WTC11 (cell line): ENCODE measurements at regions not wholly inside any gene's neighbourhood (a gene's known extent, or its start where the extent isn't known, plus 50 kb on each side); places are given as distances from the start of the nearest gene placed in this dataset.

Experiments used
- ATAC-seq: fragments of 200-7000 bp; cut with Tn5 transposase; 2 replicates; pipeline ENCODE4 v1.10.0; 2021; ENCODE audit warnings: mild to moderate bottlenecking, moderate library complexity
- CTCF ChIA-PET: fragments of 300-600 bp; sonication (Branson Sonifier 250); formaldehyde crosslinking; loops from one replicate; lab custom pipeline; 2021; ENCODE audit warnings: antibody characterized with exemption; lab: Charles Lee
- POLR2A ChIA-PET: fragments of 350-600 bp; sonication (Branson Sonifier 250); formaldehyde crosslinking; loops from one replicate; lab custom pipeline; 2021; ENCODE audit warnings: antibody characterized with exemption; lab: Charles Lee
- DNase-seq: peaks from one replicate; pipeline ENCODE4 v3.0.0; 2021; ENCODE audit warnings: low spot score
- H3K27ac Mint-ChIP-seq: 2 replicates; pipeline ENCODE4 v1.8.0; 2021; ENCODE audit warnings: mixed read lengths
- H3K27me3 Mint-ChIP-seq: 2 replicates; pipeline ENCODE4 v1.8.0; 2021; ENCODE audit warnings: low read depth, mild to moderate bottlenecking, moderate library complexity, mixed read lengths
- H3K36me3 Mint-ChIP-seq: 2 replicates; pipeline ENCODE4 v1.8.0; 2021; ENCODE audit warnings: mixed read lengths
- H3K4me1 Mint-ChIP-seq: 2 replicates; pipeline ENCODE4 v1.8.0; 2022; ENCODE audit warnings: mixed read lengths
- H3K4me3 Mint-ChIP-seq: 2 replicates; pipeline ENCODE4 v1.8.0; 2021; ENCODE audit warnings: mild to moderate bottlenecking, moderate library complexity, mixed read lengths
- H3K9me3 Mint-ChIP-seq: 2 replicates; pipeline ENCODE4 v1.8.0; 2021; ENCODE audit warnings: mixed read lengths
- ARID4B ChIP-seq: sonication (generic); formaldehyde crosslinking; IDR thresholded peaks from 2 replicates; pipeline ENCODE4 v1.8.0; 2023; ENCODE audit warnings: missing genetic modification reagents, mild to moderate bottlenecking, borderline replicate concordance
- CBFB ChIP-seq: sonication (generic); formaldehyde crosslinking; IDR thresholded peaks from 2 replicates; pipeline ENCODE4 v1.8.1; 2022; ENCODE audit warnings: mild to moderate bottlenecking, low read depth, missing genetic modification reagents
- CREM ChIP-seq: sonication (generic); formaldehyde crosslinking; IDR thresholded peaks from 2 replicates; pipeline ENCODE4 v1.8.1; 2022; ENCODE audit warnings: mild to moderate bottlenecking, missing genetic modification reagents, moderate library complexity
- CTCF ChIP-seq: fragments of 200-600 bp; IDR thresholded peaks from 2 replicates; pipeline ENCODE4 v1.8.0; 2022; ENCODE audit warnings: antibody characterized with exemption
- FOXP4 ChIP-seq: sonication (generic); formaldehyde crosslinking; IDR thresholded peaks from 2 replicates; pipeline ENCODE4 v1.8.0; 2022; ENCODE audit warnings: mild to moderate bottlenecking, missing genetic modification reagents
- NFYB ChIP-seq: sonication (generic); formaldehyde crosslinking; conservative IDR thresholded peaks from 2 replicates; pipeline ENCODE4 v1.8.0; 2022; ENCODE audit warnings: low read depth, missing genetic modification reagents
- SMAD4 ChIP-seq: sonication (generic); formaldehyde crosslinking; IDR thresholded peaks from 2 replicates; pipeline ENCODE4 v1.8.0; 2022; ENCODE audit warnings: mild to moderate bottlenecking, missing genetic modification reagents
- ZMAT4 ChIP-seq: fragments of 250-450 bp; sonication (Bioruptor Pico); IDR thresholded peaks from 2 replicates; pipeline ENCODE4 v1.9.0; 2021; ENCODE audit warnings: mild to moderate bottlenecking
- ZSCAN18 ChIP-seq: fragments of 250-450 bp; sonication (Bioruptor Pico); IDR thresholded peaks from 2 replicates; pipeline ENCODE4 v2.1.2; 2022; ENCODE audit warnings: mild to moderate bottlenecking, moderate library complexity
- TF ChIP-seq, protein P1 (sequence below): sonication (generic); formaldehyde crosslinking; conservative IDR thresholded peaks from 2 replicates; pipeline ENCODE4 v1.8.1; 2022; ENCODE audit warnings: mild to moderate bottlenecking, missing genetic modification reagents
- TF ChIP-seq, protein P2 (sequence below): fragments of 250-450 bp; sonication (Bioruptor Pico); IDR thresholded peaks from 2 replicates; pipeline ENCODE4 v1.9.0; 2021; ENCODE audit warnings: moderate library complexity, mild to moderate bottlenecking, inconsistent platforms, borderline replicate concordance

DNA sequence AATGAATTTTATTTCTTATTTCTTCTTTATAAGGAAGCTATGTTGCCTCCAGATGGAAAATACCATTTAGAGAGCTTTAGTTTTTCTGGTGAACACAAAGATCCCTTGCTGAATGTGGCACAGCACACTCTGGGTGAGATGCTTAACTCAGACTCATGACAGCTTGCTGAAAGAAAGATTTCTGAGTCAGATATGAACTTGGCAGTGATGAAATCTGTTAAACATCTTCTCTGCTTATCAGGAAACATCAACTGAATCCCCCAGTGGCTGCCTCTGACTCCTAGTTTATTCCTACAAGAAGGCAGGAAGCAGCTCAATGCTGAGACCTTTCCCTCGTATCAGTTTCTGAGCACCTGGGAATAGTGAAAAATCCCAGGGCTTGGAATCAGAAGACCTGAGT lies 162.8 kb downstream of the OSR1 start (continued):
- TF ChIP-seq, protein P1, sequence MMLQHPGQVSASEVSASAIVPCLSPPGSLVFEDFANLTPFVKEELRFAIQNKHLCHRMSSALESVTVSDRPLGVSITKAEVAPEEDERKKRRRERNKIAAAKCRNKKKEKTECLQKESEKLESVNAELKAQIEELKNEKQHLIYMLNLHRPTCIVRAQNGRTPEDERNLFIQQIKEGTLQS (CRISPR knock-in tag), result no peak
- TF ChIP-seq, all 79 proteins: peak for 0

- TF ChIP-seq FOXP4 (CRISPR knock-in tag), result no peak
- no peak for TF ChIP-seq NFYB (CRISPR knock-in tag)
- TF ChIP-seq SMAD4 (CRISPR knock-in tag), result no peak
- TF ChIP-seq CBFB, result no peak
- TF ChIP-seq ZMAT4 (CRISPR knock-in tag), result no peak
- H3K4me3 Mint-ChIP-seq, result no peak overlapping the region
- DNase-seq (no peak), ATAC-seq (no peak)
- H3K9me3 Mint-ChIP-seq, result peaks cover 4% of the 10 kb centered on the region; the same call in 1 of the 2 replicates
- no peaks in the 10 kb centered on the region for H3K27me3 Mint-ChIP-seq
- H3K4me1 Mint-ChIP-seq, result no peaks in the 10 kb centered on the region
- no peaks in the 10 kb centered on the region for H3K36me3 Mint-ChIP-seq
- H3K27ac Mint-ChIP-seq, result no peak overlapping the region
- POLR2A ChIA-PET, result no interaction called here
- CTCF ChIA-PET, result no interaction called here
These were observed 169.0 kb downstream of the OSR1 start for GRCh38 chr2:19189391-19189790.

- no peak overlapping the region for H3K4me3 Mint-ChIP-seq
- DNase-seq (no peak), ATAC-seq (no peak)
- H3K9me3 Mint-ChIP-seq, result peaks cover 8% of the 10 kb centered on the region
- H3K27ac Mint-ChIP-seq, result no peak overlapping the region
- H3K27me3 Mint-ChIP-seq, result no peaks in the 10 kb centered on the region
- ChIA-PET CTCF (no interaction called here), POLR2A (no interaction called here)
- TF ChIP-seq, protein P2, sequence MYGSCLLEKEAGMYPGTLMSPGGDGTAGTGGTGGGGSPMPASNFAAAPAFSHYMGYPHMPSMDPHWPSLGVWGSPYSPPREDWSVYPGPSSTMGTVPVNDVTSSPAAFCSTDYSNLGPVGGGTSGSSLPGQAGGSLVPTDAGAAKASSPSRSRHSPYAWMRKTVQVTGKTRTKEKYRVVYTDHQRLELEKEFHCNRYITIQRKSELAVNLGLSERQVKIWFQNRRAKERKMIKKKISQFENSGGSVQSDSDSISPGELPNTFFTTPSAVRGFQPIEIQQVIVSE (CRISPR knock-in tag), result no peak
- no peak for TF ChIP-seq CTCF
- no peak for TF ChIP-seq ARID4B
- TF ChIP-seq CREM, result no peak
- no peak for TF ChIP-seq ZSCAN18 (CRISPR knock-in tag)
- no peaks in the 10 kb centered on the region for H3K36me3 Mint-ChIP-seq
- no peaks in the 10 kb centered on the region for H3K4me1 Mint-ChIP-seq
These were observed 171.0 kb downstream of the OSR1 start for GRCh38 chr2:19187323-19188020.
